IPS DF 4.7 (cell line): ENCODE measurements at regions not wholly inside any gene's neighbourhood (a gene's known extent, or its start where the extent isn't known, plus 50 kb on each side); places are given as distances from the start of the nearest gene placed in this dataset.

Experiments
- DNase-seq: peaks from one replicate; pipeline ENCODE4 v3.0.0-alpha.2; 2013; ENCODE audit warnings: low spot score; ENCODE audit errors: extremely low read depth

GRCh38 chr21:35376406-35377135 is 327.5 kb upstream of the RUNX1 start:
- no peak for DNase-seq

- DNase-seq: no peak
Observed at GRCh38 chr21:35375115-35375514, 326.0 kb upstream of the RUNX1 start.

- no peak for DNase-seq
Observed at GRCh38 chr21:35373998-35374397, 324.9 kb upstream of the RUNX1 start.

GRCh38 chr21:35372201-35372600 is 323.1 kb upstream of the RUNX1 start:
- DNase-seq: no peak

DNA sequence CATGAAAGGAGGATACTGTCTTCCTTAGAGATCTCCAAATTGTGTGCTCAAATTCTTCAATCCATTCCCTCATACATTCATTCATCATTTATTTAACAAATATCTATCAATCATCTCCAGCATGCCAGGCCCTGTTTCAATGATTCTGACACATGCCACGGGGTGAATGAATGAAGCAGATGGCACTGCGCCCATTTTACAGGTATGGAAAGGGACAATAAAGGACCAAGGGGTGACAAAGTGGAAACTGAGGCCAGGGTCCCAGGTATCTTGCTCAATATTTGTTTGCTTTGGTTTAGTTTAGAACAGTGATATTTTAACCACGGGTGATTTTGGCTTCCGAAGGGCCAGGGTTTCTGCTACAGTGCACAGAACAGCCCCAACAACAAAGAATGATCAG is 321.6 kb upstream of the RUNX1 start:
- no peak for DNase-seq

DNA sequence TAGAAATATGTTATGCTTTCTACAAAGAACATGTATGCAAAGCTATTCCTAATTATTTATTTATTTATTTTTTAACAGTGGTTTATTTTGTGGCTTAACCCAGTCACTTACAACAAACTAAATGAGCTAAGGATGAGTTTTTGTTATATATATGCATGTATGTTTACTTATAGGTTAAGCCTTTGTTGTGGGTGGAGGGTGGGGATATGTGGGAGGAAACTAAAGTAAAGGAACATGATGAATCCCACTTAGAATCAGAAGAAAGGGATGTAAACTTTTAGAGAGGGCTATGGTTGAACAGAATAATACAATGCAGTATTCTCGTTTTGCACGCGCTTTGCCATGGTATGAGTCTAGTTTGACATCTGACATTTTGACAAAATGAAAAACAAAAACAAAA is 321.0 kb upstream of the RUNX1 start:
- DNase-seq: no peak

- DNase-seq: no peak
Observed at GRCh38 chr21:35368326-35368725, 319.2 kb upstream of the RUNX1 start.

GRCh38 chr21:35367553-35367952 is 318.5 kb upstream of the RUNX1 start:
- DNase-seq: no peak

DNA sequence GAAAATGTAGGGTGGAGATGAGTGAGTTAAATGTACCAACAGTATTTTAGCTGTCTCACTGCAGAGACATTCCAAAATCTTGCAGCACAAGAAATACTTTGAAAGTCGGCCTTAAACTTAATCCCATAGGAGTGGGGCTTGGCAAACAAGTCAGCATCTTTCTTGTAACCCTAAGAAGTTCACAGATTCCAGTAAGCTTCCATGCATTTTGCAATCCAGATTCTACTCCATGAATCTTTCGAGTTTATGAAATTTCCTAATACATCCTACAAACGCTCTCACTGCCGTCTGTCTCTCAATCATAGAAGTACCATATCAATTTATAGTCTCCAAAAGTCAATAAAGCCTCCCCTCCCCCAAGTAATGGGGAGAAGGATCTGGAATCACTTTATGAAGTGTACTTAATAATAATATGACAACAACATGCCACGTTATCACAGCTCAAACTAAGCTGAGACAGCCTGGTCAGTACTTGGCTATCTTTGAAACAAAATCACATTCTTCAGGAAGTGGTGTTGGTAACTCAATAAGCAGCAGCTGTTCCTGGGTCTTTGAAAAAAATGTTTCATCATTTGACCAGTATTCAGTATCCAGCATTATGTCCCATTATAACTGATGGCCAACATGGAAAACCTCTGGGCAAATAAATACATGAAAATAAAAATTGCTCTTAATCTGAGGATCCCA is 317.4 kb upstream of the RUNX1 start:
- no peak for DNase-seq

- DNase-seq: no peak
Observed at GRCh38 chr21:35363458-35363857, 314.4 kb upstream of the RUNX1 start.

- DNase-seq: no peak
Observed at GRCh38 chr21:35361988-35362387, 312.9 kb upstream of the RUNX1 start.

- no peak for DNase-seq
Observed at GRCh38 chr21:35360870-35361570, 311.9 kb upstream of the RUNX1 start.

DNA sequence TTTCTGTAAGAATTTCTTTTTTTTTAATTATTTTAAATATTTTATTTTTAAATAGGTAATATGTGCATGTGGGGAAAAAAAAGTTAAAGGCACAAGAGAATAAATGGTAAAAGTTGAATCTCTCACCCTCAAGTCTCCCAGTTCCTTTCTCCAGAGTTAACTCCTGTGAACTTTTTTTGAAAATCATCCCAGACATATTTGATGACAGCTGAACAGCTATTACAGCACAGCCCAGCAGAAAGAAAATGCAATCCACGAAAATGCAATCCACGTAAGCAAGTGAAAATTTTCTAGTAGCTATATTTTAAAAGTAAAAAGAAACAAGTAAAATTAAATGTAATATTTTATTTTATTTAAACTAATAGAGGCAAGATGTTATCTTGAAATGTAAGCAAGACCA is 310.0 kb upstream of the RUNX1 start:
- DNase-seq: no peak

GRCh38 chr21:35358008-35358407 is 308.9 kb upstream of the RUNX1 start:
- DNase-seq: no peak

DNA sequence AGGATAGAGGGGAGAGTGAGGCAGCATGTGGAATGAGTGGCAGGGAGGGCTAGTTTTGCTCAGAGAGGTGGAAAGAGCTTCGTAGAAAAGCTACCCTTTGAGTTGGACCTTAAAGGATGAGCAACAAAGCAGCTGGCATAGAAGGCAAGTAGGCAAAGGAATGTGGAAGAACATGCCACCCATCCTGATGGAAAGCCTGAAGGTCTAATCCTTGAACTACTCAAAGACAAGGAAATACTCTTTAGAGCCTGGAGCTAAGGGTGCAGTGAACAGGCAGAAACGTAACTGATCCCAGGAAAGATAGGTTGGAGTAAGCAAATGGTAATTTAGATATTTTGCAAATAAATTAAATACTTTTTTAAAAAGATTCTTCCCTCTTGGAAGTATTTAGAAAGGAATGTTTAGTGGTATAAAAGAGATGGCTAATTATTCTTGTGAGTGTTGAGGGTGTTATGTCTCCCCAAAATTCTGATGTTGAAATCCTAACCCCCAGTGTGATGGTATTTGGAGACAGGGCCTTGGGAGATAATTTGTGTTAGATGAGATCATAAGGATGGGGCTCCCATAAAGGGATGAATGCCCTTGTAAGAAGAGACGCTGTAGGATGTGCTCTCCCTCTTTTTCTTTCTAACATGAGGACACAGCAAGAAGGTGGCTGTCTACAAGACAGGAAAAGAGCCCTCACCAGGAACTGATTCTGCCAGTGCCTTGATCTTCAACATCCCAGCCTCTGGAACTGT is 308.1 kb upstream of the RUNX1 start:
- no peak for DNase-seq

- DNase-seq: no peak
Observed at GRCh38 chr21:35354078-35354477, 305.0 kb upstream of the RUNX1 start.

DNA sequence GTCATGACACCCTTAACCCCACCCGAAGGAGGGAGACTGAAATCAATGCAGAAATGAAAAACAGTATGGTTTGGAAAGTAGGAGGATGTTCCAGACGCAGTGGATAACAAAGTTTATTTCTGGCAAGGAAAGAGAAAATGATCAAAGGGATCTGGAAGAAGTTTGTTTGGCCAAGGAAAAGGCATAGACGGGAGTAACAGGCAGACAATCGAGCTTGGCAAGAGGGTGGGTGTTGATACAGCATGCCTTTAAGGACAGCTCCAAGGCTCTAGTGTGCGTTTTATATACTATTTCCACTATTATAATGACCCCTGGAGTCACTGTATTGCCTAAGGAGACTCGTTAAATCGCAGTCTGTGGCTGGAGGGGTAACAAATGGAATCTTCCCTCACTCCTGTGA is 303.7 kb upstream of the RUNX1 start:
- DNase-seq: no peak

- DNase-seq: no peak
Observed at GRCh38 chr21:35352066-35352770, 303.1 kb upstream of the RUNX1 start.

- DNase-seq: no peak
Observed at GRCh38 chr21:35351434-35351833, 302.3 kb upstream of the RUNX1 start.

GRCh38 chr21:35350965-35351364 is 301.9 kb upstream of the RUNX1 start:
- DNase-seq: no peak

- no peak for DNase-seq
Observed at GRCh38 chr21:35349376-35350080, 300.4 kb upstream of the RUNX1 start.
